Liver (tissue), 8 donors: ENCODE measurements at regions not wholly inside any gene's neighbourhood (a gene's known extent, or its start where the extent isn't known, plus 50 kb on each side); places are given as distances from the start of the nearest gene placed in this dataset.

ENCODE experiments used
- DNase-seq: peaks from one replicate; pipeline ENCODE4 v3.0.0-alpha.2; 2017; ENCODE audit warnings: low spot score
- H3K27ac ChIP-seq, 2 donors: one replicate each; pipeline ENCODE4 v1.7.0; 2013; ENCODE audit warnings: inconsistent platforms in 2 of 2, low read length in 2 of 2, control low read depth in 1 of 2, low read depth in 1 of 2, mild to moderate bottlenecking in 1 of 2
- H3K27me3 ChIP-seq, 4 donors: one replicate each; pipeline versions ENCODE4 v1.6.1 to v1.7.0; 2013; ENCODE audit warnings: low read length in 3 of 4, inconsistent platforms in 1 of 4, mild to moderate bottlenecking in 1 of 4, moderate library complexity in 1 of 4; ENCODE audit not compliant: control insufficient read depth in 4 of 4, insufficient read depth in 4 of 4
- H3K36me3 ChIP-seq, 4 donors: one replicate each; pipeline versions ENCODE4 v1.6.1 to v1.7.0; 2013; ENCODE audit warnings: low read length in 3 of 4, mild to moderate bottlenecking in 3 of 4, low read depth in 1 of 4, moderate library complexity in 1 of 4; ENCODE audit not compliant: control insufficient read depth in 4 of 4, insufficient read depth in 3 of 4
- H3K4me1 ChIP-seq, 4 donors: one replicate each; pipeline versions ENCODE4 v1.6.1 to v1.7.0; 2013; ENCODE audit warnings: low read length in 3 of 4, mild to moderate bottlenecking in 3 of 4, moderate library complexity in 1 of 4; ENCODE audit not compliant: control insufficient read depth in 4 of 4, insufficient read depth in 4 of 4
- H3K4me3 ChIP-seq, 3 donors: one replicate each; pipeline versions ENCODE4 v1.6.1 to v1.7.0; 2013; ENCODE audit warnings: low read length in 3 of 3, control low read depth in 1 of 3, low read depth in 1 of 3, mild to moderate bottlenecking in 1 of 3
- H3K9ac ChIP-seq, 2 donors: one replicate each; pipeline ENCODE4 v1.7.0; 2013; ENCODE audit warnings: low read length in 2 of 2, mild to moderate bottlenecking in 2 of 2, moderate library complexity in 2 of 2, control low read depth in 1 of 2, low read depth in 1 of 2
- H3K9me3 ChIP-seq, 4 donors: one replicate each; pipeline versions ENCODE4 v1.6.1 to v1.7.0; 2013; ENCODE audit warnings: low read length in 3 of 4; ENCODE audit not compliant: control insufficient read depth in 4 of 4
- EGR1 ChIP-seq, 2 donors: IDR thresholded peaks; 2 replicates each; pipeline ENCODE4 v1.6.1; 2016 to 2018; ENCODE audit warnings: antibody characterized with exemption in 2 of 2, low read depth in 2 of 2
- FOXA1 ChIP-seq: IDR thresholded peaks from 2 replicates; pipeline ENCODE4 v1.6.1; 2016; ENCODE audit warnings: antibody characterized with exemption
- FOXA2 ChIP-seq: IDR thresholded peaks from 2 replicates; pipeline ENCODE4 v1.6.1; 2016; ENCODE audit warnings: antibody characterized with exemption
- GABPA ChIP-seq, 2 donors: IDR thresholded peaks in 1 of 2; conservative IDR thresholded peaks in 1 of 2; 2 replicates each; pipeline ENCODE4 v1.6.1; 2016; ENCODE audit warnings: antibody characterized with exemption in 2 of 2, mild to moderate bottlenecking in 1 of 2, moderate library complexity in 1 of 2
- HNF4A ChIP-seq, 2 donors: conservative IDR thresholded peaks; 2 replicates each; pipeline ENCODE4 v1.6.1; 2016; ENCODE audit warnings: antibody characterized with exemption in 2 of 2, mild to moderate bottlenecking in 2 of 2
- HNF4G ChIP-seq: IDR thresholded peaks from 2 replicates; pipeline ENCODE4 v1.6.1; 2016; ENCODE audit warnings: antibody characterized with exemption
- JUND ChIP-seq, 2 donors: IDR thresholded peaks; 2 replicates each; pipeline ENCODE4 v1.6.1; 2016; ENCODE audit warnings: antibody characterized with exemption in 2 of 2
- NR2F2 ChIP-seq: IDR thresholded peaks from 2 replicates; pipeline ENCODE4 v1.6.1; 2016; ENCODE audit warnings: antibody characterized with exemption
- RAD21 ChIP-seq, 2 donors: IDR thresholded peaks; 2 replicates each; pipeline ENCODE4 v1.6.1; 2016; ENCODE audit warnings: antibody characterized with exemption in 2 of 2, mild to moderate bottlenecking in 2 of 2
- RXRA ChIP-seq, 2 donors: IDR thresholded peaks; 2 replicates each; pipeline ENCODE4 v1.6.1; 2017 to 2018; ENCODE audit warnings: antibody characterized with exemption in 2 of 2, mild to moderate bottlenecking in 1 of 2
- SP1 ChIP-seq: IDR thresholded peaks from 2 replicates; pipeline ENCODE4 v1.6.1; 2018; ENCODE audit warnings: antibody characterized with exemption, mild to moderate bottlenecking
- TAF1 ChIP-seq: conservative IDR thresholded peaks from 2 replicates; pipeline ENCODE4 v1.6.1; 2016; ENCODE audit warnings: antibody characterized with exemption, mild to moderate bottlenecking
- YY1 ChIP-seq: IDR thresholded peaks from 2 replicates; pipeline ENCODE4 v1.6.1; 2016; ENCODE audit warnings: antibody characterized with exemption, mild to moderate bottlenecking
- WGBS: extraction: QIAGEN DNeasy Blood & Tissue Kit; methylation state at CpG from one replicate; pipeline ENCODE4 v1.1.7; 2013; 5-methylcytosine and 5-hydroxymethylcytosine counted together
- TF ChIP-seq, protein P1 (sequence below): IDR thresholded peaks from 2 replicates; pipeline ENCODE4 v1.6.1; 2016; ENCODE audit warnings: antibody characterized with exemption
- TF ChIP-seq, protein P2 (sequence below): IDR thresholded peaks from 2 replicates; pipeline ENCODE4 v1.6.1; 2016; ENCODE audit warnings: antibody characterized with exemption
- TF ChIP-seq, protein P3 (sequence below): fragments of 150-350 bp; IDR thresholded peaks from 2 replicates; pipeline ENCODE4 v1.5.1; 2017; ENCODE audit warnings: improper control_type of control experiment, low read depth, low read length; ENCODE audit not compliant: missing input control
- TF ChIP-seq, protein P4 (sequence below): IDR thresholded peaks from 2 replicates; pipeline ENCODE4 v1.6.1; 2016; ENCODE audit warnings: antibody characterized with exemption, mild to moderate bottlenecking
- TF ChIP-seq, protein P5 (sequence below): IDR thresholded peaks from 2 replicates; pipeline ENCODE4 v1.6.1; 2016; ENCODE audit warnings: antibody characterized with exemption
- donor health status: healthy.
- donor health status: healthy.
- donor health status: healthy.
- donor health status: healthy.
- donor health status: healthy.

DNA sequence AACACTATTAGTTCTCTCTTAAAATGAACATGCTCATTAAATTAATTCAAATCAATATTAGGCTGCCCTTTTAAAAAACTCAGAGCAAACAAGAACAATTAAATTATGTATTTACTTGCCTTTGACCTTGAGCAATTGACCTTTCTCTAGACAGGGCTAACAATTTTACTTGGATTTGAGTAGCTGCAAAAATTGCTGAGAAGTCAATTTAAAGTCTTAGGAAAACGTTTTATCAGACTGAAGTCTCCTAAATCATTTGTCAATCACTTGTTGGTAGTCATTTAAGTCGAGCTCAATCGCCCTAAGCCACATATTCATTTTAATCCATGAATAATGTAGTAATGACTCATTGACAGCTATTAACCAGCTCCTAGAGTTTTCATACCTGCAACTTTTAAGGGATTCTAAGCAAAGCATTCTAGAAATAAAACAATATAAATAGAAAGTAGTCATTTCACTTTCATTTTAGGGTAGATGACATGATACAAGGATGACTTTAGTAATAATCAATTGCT lies 84.9 kb upstream of the SEC61G start:
- Histone ChIP-seq H3K9ac (no peak overlapping the region), H3K4me3 (no peak overlapping the region), H3K36me3 (no peaks in the 10 kb centered on the region), H3K4me1 (peaks cover 4 to 15% (median 11%) of the 10 kb centered on the region in 4 donors), H3K27ac (no peak overlapping the region), H3K27me3 (no peaks in the 10 kb centered on the region), H3K9me3 (no peaks in the 10 kb centered on the region)
- WGBS = 77% methylated on average over 3 of the region's 3 CpGs
- TF ChIP-seq GABPA (IDR thresholded peaks at IDR 0.05 in 1 of 2, conservative IDR thresholded peaks at IDR 0.05 in 1 of 2) (no peak), HNF4A (conservative IDR thresholded peaks at IDR 0.05) (no peak), SP1 (no peak), NR2F2 (no peak), FOXA2 (no peak), FOXA1 (no peak), YY1 (no peak), RXRA (IDR thresholded peaks at IDR 0.05) (no peak), JUND (IDR thresholded peaks at IDR 0.05) (no peak), HNF4G (no peak), EGR1 (IDR thresholded peaks at IDR 0.05; ENCODE audit: low read depth in 2 of 2) (no peak), TAF1 (no peak), RAD21 (IDR thresholded peaks at IDR 0.05) (no peak)
- TF ChIP-seq, protein P1, sequence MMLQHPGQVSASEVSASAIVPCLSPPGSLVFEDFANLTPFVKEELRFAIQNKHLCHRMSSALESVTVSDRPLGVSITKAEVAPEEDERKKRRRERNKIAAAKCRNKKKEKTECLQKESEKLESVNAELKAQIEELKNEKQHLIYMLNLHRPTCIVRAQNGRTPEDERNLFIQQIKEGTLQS = no peak
- TF ChIP-seq, protein P2, sequence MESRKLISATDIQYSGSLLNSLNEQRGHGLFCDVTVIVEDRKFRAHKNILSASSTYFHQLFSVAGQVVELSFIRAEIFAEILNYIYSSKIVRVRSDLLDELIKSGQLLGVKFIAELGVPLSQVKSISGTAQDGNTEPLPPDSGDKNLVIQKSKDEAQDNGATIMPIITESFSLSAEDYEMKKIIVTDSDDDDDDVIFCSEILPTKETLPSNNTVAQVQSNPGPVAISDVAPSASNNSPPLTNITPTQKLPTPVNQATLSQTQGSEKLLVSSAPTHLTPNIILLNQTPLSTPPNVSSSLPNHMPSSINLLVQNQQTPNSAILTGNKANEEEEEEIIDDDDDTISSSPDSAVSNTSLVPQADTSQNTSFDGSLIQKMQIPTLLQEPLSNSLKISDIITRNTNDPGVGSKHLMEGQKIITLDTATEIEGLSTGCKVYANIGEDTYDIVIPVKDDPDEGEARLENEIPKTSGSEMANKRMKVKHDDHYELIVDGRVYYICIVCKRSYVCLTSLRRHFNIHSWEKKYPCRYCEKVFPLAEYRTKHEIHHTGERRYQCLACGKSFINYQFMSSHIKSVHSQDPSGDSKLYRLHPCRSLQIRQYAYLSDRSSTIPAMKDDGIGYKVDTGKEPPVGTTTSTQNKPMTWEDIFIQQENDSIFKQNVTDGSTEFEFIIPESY = no peak
- TF ChIP-seq, protein P3, sequence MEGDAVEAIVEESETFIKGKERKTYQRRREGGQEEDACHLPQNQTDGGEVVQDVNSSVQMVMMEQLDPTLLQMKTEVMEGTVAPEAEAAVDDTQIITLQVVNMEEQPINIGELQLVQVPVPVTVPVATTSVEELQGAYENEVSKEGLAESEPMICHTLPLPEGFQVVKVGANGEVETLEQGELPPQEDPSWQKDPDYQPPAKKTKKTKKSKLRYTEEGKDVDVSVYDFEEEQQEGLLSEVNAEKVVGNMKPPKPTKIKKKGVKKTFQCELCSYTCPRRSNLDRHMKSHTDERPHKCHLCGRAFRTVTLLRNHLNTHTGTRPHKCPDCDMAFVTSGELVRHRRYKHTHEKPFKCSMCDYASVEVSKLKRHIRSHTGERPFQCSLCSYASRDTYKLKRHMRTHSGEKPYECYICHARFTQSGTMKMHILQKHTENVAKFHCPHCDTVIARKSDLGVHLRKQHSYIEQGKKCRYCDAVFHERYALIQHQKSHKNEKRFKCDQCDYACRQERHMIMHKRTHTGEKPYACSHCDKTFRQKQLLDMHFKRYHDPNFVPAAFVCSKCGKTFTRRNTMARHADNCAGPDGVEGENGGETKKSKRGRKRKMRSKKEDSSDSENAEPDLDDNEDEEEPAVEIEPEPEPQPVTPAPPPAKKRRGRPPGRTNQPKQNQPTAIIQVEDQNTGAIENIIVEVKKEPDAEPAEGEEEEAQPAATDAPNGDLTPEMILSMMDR = no peak
- TF ChIP-seq, protein P4, sequence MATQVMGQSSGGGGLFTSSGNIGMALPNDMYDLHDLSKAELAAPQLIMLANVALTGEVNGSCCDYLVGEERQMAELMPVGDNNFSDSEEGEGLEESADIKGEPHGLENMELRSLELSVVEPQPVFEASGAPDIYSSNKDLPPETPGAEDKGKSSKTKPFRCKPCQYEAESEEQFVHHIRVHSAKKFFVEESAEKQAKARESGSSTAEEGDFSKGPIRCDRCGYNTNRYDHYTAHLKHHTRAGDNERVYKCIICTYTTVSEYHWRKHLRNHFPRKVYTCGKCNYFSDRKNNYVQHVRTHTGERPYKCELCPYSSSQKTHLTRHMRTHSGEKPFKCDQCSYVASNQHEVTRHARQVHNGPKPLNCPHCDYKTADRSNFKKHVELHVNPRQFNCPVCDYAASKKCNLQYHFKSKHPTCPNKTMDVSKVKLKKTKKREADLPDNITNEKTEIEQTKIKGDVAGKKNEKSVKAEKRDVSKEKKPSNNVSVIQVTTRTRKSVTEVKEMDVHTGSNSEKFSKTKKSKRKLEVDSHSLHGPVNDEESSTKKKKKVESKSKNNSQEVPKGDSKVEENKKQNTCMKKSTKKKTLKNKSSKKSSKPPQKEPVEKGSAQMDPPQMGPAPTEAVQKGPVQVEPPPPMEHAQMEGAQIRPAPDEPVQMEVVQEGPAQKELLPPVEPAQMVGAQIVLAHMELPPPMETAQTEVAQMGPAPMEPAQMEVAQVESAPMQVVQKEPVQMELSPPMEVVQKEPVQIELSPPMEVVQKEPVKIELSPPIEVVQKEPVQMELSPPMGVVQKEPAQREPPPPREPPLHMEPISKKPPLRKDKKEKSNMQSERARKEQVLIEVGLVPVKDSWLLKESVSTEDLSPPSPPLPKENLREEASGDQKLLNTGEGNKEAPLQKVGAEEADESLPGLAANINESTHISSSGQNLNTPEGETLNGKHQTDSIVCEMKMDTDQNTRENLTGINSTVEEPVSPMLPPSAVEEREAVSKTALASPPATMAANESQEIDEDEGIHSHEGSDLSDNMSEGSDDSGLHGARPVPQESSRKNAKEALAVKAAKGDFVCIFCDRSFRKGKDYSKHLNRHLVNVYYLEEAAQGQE = no peak
- TF ChIP-seq, protein P5, sequence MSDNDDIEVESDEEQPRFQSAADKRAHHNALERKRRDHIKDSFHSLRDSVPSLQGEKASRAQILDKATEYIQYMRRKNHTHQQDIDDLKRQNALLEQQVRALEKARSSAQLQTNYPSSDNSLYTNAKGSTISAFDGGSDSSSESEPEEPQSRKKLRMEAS = no peak
- no peak for DNase-seq
